Nephron progenitor cell (in vitro differentiated cells): ENCODE measurements at regions not wholly inside any gene's neighbourhood (a gene's known extent, or its start where the extent isn't known, plus 50 kb on each side); places are given as distances from the start of the nearest gene placed in this dataset.

Experiments used
- DNase-seq: peaks from one replicate; pipeline ENCODE4 v3.0.0; 2021
- H3K27ac Mint-ChIP-seq: 2 replicates; pipeline ENCODE4 v1.8.0; 2021; ENCODE audit warnings: mild to moderate bottlenecking, moderate library complexity, mixed read lengths
- H3K27me3 Mint-ChIP-seq: 2 replicates; pipeline ENCODE4 v1.8.0; 2021; ENCODE audit warnings: mild to moderate bottlenecking, low read depth, mixed read lengths; ENCODE audit not compliant: poor library complexity
- H3K36me3 Mint-ChIP-seq: 2 replicates; pipeline ENCODE4 v1.8.0; 2021; ENCODE audit warnings: low read depth, mixed read lengths
- H3K4me1 Mint-ChIP-seq: 2 replicates; pipeline ENCODE4 v1.8.0; 2021; ENCODE audit warnings: mixed read lengths
- H3K4me3 Mint-ChIP-seq: 2 replicates; pipeline ENCODE4 v1.8.0; 2021; ENCODE audit warnings: mild to moderate bottlenecking, moderate library complexity, mixed read lengths
- H3K9me3 Mint-ChIP-seq: 2 replicates; pipeline ENCODE4 v1.8.0; 2021; ENCODE audit warnings: mild to moderate bottlenecking, moderate library complexity, mixed read lengths
- TF ChIP-seq, protein P1 (sequence below): fragments of 200-600 bp; sonication (generic); IDR thresholded peaks from 2 replicates; pipeline ENCODE4 v1.5.0; 2021; ENCODE audit warnings: antibody characterized with exemption

DNA sequence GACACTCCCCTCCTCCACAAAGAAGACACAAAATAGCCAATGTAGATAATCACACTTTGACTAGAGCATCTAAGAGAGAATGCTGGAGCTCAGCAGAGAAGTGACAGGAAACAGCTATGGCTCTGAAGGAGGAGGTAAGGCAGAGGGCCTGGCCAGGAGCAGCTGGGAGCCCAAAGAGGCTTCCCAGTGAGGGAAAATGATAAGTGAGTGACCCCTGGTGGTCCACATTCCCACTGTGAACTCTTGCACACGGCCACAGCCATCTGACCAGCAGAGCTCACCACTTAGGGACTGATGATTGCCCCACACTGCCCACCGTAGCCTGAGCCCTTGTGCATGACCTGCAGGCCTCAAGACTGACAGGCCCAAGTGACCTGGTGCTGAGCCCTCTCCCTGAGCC lies 162.7 kb upstream of the GALNTL6 start:
- Mint-ChIP-seq H3K27me3 (peaks cover 3% of the 10 kb centered on the region), H3K27ac (no peak overlapping the region), H3K36me3 (no peaks in the 10 kb centered on the region), H3K4me3 (no peak overlapping the region), H3K9me3 (no peaks in the 10 kb centered on the region), H3K4me1 (no peaks in the 10 kb centered on the region)
- peak; percentile 27 for DNase-seq
- TF ChIP-seq, protein P1, sequence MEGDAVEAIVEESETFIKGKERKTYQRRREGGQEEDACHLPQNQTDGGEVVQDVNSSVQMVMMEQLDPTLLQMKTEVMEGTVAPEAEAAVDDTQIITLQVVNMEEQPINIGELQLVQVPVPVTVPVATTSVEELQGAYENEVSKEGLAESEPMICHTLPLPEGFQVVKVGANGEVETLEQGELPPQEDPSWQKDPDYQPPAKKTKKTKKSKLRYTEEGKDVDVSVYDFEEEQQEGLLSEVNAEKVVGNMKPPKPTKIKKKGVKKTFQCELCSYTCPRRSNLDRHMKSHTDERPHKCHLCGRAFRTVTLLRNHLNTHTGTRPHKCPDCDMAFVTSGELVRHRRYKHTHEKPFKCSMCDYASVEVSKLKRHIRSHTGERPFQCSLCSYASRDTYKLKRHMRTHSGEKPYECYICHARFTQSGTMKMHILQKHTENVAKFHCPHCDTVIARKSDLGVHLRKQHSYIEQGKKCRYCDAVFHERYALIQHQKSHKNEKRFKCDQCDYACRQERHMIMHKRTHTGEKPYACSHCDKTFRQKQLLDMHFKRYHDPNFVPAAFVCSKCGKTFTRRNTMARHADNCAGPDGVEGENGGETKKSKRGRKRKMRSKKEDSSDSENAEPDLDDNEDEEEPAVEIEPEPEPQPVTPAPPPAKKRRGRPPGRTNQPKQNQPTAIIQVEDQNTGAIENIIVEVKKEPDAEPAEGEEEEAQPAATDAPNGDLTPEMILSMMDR = peak; percentile 31

DNA sequence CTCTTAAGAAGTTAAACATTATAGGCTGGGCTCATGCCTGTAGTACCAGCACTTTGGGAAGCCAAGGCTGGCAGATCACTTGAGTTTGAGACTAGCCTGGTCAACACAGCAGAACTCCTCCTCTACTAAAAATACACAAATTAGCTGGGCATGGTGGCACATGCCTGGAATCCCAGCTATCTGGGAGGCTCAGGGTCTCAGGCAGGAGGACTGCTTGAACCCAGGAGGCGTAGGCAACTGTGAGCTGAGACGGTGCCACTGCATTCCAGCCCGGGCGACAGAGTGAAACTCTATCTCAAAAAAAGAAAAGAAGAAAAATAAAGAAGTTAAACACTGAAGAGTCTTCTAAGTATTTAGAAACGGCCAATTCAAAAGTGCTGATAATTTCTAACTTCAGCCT lies 164.3 kb upstream of the GALNTL6 start:
- Mint-ChIP-seq H3K9me3 (no peaks in the 10 kb centered on the region), H3K4me1 (no peaks in the 10 kb centered on the region), H3K36me3 (no peaks in the 10 kb centered on the region), H3K27me3 (peaks cover 3% of the 10 kb centered on the region), H3K4me3 (no peak overlapping the region), H3K27ac (no peak overlapping the region)
- TF ChIP-seq, protein P1 = no peak
- no peak for DNase-seq

DNA sequence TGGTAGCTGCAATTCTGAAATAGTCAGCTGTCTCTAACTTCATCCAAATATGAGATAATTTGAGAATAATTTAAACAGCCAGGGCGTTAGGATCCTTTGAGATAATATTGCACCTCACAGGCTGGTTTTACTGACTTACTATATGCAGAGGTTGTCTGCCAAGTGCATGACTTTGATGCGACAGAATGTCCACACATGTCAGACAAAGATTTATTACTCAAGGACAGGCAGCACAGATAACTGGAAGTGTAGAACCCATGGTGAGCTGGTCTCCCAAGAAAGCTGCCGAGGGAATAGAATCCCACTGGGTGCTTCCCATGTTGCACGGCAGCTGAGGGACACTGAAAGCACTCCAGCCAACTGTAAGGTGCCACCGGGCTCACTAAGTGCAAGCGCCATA lies 166.2 kb upstream of the GALNTL6 start:
- DNase-seq = no peak
- no peaks in the 10 kb centered on the region for H3K9me3 Mint-ChIP-seq
- H3K36me3 Mint-ChIP-seq = no peaks in the 10 kb centered on the region
- TF ChIP-seq, protein P1 = no peak
- no peak overlapping the region for H3K27ac Mint-ChIP-seq
- no peaks in the 10 kb centered on the region for H3K27me3 Mint-ChIP-seq
- no peaks in the 10 kb centered on the region for H3K4me1 Mint-ChIP-seq
- no peak overlapping the region for H3K4me3 Mint-ChIP-seq

DNA sequence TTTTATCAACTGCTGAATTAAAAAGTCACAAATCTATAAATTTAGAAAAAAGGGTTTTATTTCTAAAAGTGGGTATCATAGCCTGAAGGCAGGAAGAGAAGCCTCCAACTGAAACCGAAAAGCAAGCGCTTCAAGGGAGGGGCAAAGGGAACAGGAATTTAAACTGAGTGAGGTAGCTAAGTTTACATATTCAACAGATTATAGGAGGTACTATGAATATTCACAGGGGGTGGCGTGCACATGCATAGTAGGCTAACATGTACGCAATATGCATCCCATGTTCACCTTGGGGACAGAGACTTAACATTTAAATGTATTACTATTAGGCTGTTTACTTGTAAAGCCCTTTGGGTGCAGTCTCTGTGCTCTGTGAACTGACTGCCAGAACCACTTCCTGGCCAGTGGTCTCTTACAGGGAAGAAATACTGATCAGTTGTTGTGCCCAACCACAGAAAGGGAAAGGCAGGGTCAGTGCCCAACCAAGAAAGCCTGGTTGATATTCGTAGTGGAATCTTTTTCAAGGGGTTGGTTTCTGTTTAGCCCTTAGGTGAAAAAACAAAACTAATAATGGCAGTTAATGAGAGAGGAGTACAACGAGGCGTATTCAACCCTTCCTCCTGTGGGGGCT lies 168.7 kb upstream of the GALNTL6 start:
- DNase-seq = no peak

DNA sequence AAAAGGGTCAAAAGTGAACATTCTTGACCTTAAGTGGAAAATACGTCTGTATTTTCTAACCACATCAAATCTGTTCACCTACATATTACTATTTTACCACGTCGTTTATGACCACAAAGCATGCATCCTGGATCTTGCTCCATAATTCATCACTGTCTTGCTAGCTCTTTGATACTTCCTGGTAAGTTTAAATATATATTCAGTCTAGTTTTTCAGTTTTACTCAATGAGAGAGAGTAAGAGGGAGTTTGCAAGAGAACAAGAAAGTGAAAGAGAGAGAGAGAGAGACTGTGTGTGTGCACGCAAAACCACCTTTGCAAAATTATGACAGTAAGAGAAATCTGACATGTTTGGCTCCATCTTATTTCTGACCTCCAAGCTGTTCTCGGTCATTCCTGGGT lies 173.7 kb upstream of the GALNTL6 start:
- H3K9me3 Mint-ChIP-seq = no peaks in the 10 kb centered on the region
- TF ChIP-seq, protein P1 = no peak
- H3K36me3 Mint-ChIP-seq = no peaks in the 10 kb centered on the region
- H3K4me3 Mint-ChIP-seq = no peak overlapping the region
- no peak overlapping the region for H3K27ac Mint-ChIP-seq
- H3K27me3 Mint-ChIP-seq = peaks cover 3% of the 10 kb centered on the region
- H3K4me1 Mint-ChIP-seq = no peaks in the 10 kb centered on the region
- no peak for DNase-seq

More for the DNA sequence above, 168.7 kb upstream of the GALNTL6 start:
- no peaks in the 10 kb centered on the region for H3K9me3 Mint-ChIP-seq
- TF ChIP-seq, protein P1 = no peak
- no peaks in the 10 kb centered on the region for H3K27me3 Mint-ChIP-seq
- no peaks in the 10 kb centered on the region for H3K36me3 Mint-ChIP-seq
- no peak overlapping the region for H3K4me3 Mint-ChIP-seq
- H3K4me1 Mint-ChIP-seq = no peaks in the 10 kb centered on the region
- H3K27ac Mint-ChIP-seq = no peak overlapping the region

DNA sequence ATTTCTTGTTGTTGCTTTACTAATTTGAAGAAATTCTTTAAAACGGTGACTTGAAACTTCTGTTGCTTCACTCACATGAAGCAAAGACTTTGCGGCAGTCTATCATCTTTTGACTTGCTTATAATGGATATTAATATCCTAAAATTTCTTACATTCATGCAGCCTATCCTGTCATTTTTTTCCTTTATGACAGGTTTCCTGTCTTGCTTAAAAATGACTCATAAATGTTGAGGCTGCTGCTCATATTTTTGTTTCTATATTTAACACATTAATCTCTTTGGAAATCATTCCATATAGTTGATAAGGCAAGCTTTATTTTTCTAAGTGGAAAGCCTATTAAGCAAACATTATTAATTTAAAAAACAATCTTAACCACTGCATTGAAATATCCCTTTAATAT lies 176.6 kb upstream of the GALNTL6 start:
- Mint-ChIP-seq H3K4me1 (no peaks in the 10 kb centered on the region), H3K27me3 (peaks cover 3% of the 10 kb centered on the region), H3K27ac (no peak overlapping the region), H3K9me3 (no peaks in the 10 kb centered on the region), H3K36me3 (no peaks in the 10 kb centered on the region), H3K4me3 (no peak overlapping the region)
- no peak for DNase-seq
- TF ChIP-seq, protein P1 = no peak
